CD14-positive monocyte (primary cell): ENCODE measurements at regions not wholly inside any gene's neighbourhood (a gene's known extent, or its start where the extent isn't known, plus 50 kb on each side); places are given as distances from the start of the nearest gene placed in this dataset.

Experiments used
- DNase-seq, 3 donors: peaks; one replicate each; pipeline ENCODE4 v3.0.0-alpha.2; 2011 to 2022
- H2AFZ ChIP-seq: 2 replicates; pipeline ENCODE4 v1.6.0; 2012; ENCODE audit warnings: mild to moderate bottlenecking, low read depth, low read length, inconsistent platforms; ENCODE audit not compliant: insufficient read depth, poor library complexity, severe bottlenecking
- H3K27ac ChIP-seq, 2 donors: 1 replicate in 1 of 2; 2 replicates in 1 of 2; pipeline ENCODE4 v1.5.1; 2012 to 2013; ENCODE audit warnings: low read length in 2 of 2, control low read depth in 1 of 2, inconsistent platforms in 1 of 2, low read depth in 1 of 2, mild to moderate bottlenecking in 1 of 2
- H3K27me3 ChIP-seq, 2 donors: one replicate each; pipeline versions ENCODE4 v1.6.0 to v1.6.1; 2011 to 2013; ENCODE audit warnings: low read length in 2 of 2; ENCODE audit not compliant: control insufficient read depth in 2 of 2, insufficient read depth in 2 of 2
- H3K36me3 ChIP-seq, 2 donors: replicated peaks in 1 of 2; 1 replicate in 1 of 2; 2 replicates in 1 of 2; pipeline versions ENCODE4 v1.5.1 to v1.6.1; 2012 to 2013; ENCODE audit warnings: low read length in 2 of 2, control low read depth in 1 of 2, inconsistent platforms in 1 of 2, mild to moderate bottlenecking in 1 of 2; ENCODE audit not compliant: insufficient read depth in 2 of 2, control insufficient read depth in 1 of 2
- H3K4me1 ChIP-seq, 2 donors: 1 replicate in 1 of 2; 2 replicates in 1 of 2; pipeline versions ENCODE4 v1.5.1 to v1.6.1; 2012 to 2013; ENCODE audit warnings: low read length in 2 of 2, control low read depth in 1 of 2, inconsistent platforms in 1 of 2, mild to moderate bottlenecking in 1 of 2, moderate library complexity in 1 of 2; ENCODE audit not compliant: insufficient read depth in 2 of 2, control insufficient read depth in 1 of 2
- H3K4me2 ChIP-seq: replicated peaks from 2 replicates; pipeline ENCODE3; 2012; ENCODE audit warnings: low read length, moderate library complexity, mild to moderate bottlenecking; ENCODE audit not compliant: poor library complexity, severe bottlenecking; ENCODE audit errors: extremely low read depth
- H3K4me3 ChIP-seq, 3 experiments: fragments of 200-600 bp in 1 of 3; sonication (generic) in 1 of 3; replicated peaks in 1 of 3; 1 replicate in 2 of 3; 2 replicates in 1 of 3; pipeline ENCODE4 v1.5.1; 2011 to 2013; ENCODE audit warnings: low read length in 3 of 3, mild to moderate bottlenecking in 3 of 3, control low read depth in 2 of 3, low read depth in 2 of 3, inconsistent platforms in 1 of 3, moderate library complexity in 1 of 3
- H3K79me2 ChIP-seq: 2 replicates; pipeline ENCODE4 v1.6.0; 2012; ENCODE audit warnings: mild to moderate bottlenecking, control low read depth, inconsistent platforms, low read length, moderate library complexity; ENCODE audit not compliant: insufficient read depth
- H3K9ac ChIP-seq: 2 replicates; pipeline ENCODE4 v1.6.0; 2017; ENCODE audit warnings: low read length, mild to moderate bottlenecking; ENCODE audit not compliant: insufficient read depth, poor library complexity, severe bottlenecking
- H3K9me3 ChIP-seq, 2 donors: replicated peaks in 1 of 2; 1 replicate in 1 of 2; 2 replicates in 1 of 2; pipeline versions ENCODE4 v1.5.1 to v1.6.1; 2012 to 2013; ENCODE audit warnings: low read length in 2 of 2, control low read depth in 1 of 2; ENCODE audit not compliant: control insufficient read depth in 1 of 2, insufficient read depth in 1 of 2
- H4K20me1 ChIP-seq: 2 replicates; pipeline ENCODE4 v1.6.0; 2012; ENCODE audit warnings: mild to moderate bottlenecking, low read length, control low read depth, moderate library complexity; ENCODE audit not compliant: insufficient read depth
- H3K27ac Mint-ChIP-seq, 7 donors: one replicate each; pipeline ENCODE4 v1.8.0; 2020; ENCODE audit warnings: mild to moderate bottlenecking in 7 of 7, mixed read lengths in 7 of 7, moderate library complexity in 6 of 7, inconsistent platforms in 2 of 7
- H3K27me3 Mint-ChIP-seq, 3 donors: one replicate each; pipeline ENCODE4 v1.8.0; 2021 to 2022; ENCODE audit warnings: low read depth in 3 of 3, mild to moderate bottlenecking in 3 of 3, mixed read lengths in 3 of 3, moderate library complexity in 3 of 3, inconsistent platforms in 1 of 3
- H3K36me3 Mint-ChIP-seq, 2 donors: one replicate each; pipeline ENCODE4 v1.8.0; 2020; ENCODE audit warnings: mixed read lengths in 2 of 2, inconsistent platforms in 1 of 2, mild to moderate bottlenecking in 1 of 2
- H3K4me1 Mint-ChIP-seq: one replicate; pipeline ENCODE4 v1.8.0; 2020; ENCODE audit warnings: mild to moderate bottlenecking, mixed read lengths
- H3K4me3 Mint-ChIP-seq, 2 donors: one replicate each; pipeline ENCODE4 v1.8.0; 2020; ENCODE audit warnings: mild to moderate bottlenecking in 2 of 2, mixed read lengths in 2 of 2, moderate library complexity in 1 of 2
- H3K9me3 Mint-ChIP-seq, 7 donors: one replicate each; pipeline ENCODE4 v1.8.0; 2020 to 2022; ENCODE audit warnings: mixed read lengths in 7 of 7, mild to moderate bottlenecking in 6 of 7, moderate library complexity in 6 of 7, inconsistent platforms in 2 of 7
- CTCF ChIP-seq: fragments of 200-600 bp; IDR thresholded peaks from one replicate; pipeline ENCODE4 v1.8.0; 2022; ENCODE audit warnings: antibody characterized with exemption, mild to moderate bottlenecking
- WGBS: methylation state at CpG from one replicate; pipeline ENCODE4 v1.1.5; 2013; ENCODE audit warnings: missing lambda C conversion rate; ENCODE audit not compliant: insufficient coverage; 5-methylcytosine and 5-hydroxymethylcytosine counted together
- intact Hi-C, 2 donors: fragments of 100-400 bp; cut with micrococcal nuclease; formaldehyde crosslinking; loops; one replicate each; pipeline versions ENCODE4 v1.15.0 to v1.15.1; 2023

- H3K4me3 Mint-ChIP-seq, result no peak overlapping the region
- DNase-seq, result no peak
- H3K27ac Mint-ChIP-seq, result peak overlapping the region in 1 of 7 donors; percentile 44
- Histone ChIP-seq H3K9me3 (no peaks in the 10 kb centered on the region), H3K27me3 (no peaks in the 10 kb centered on the region), H3K4me1 (no peaks in the 10 kb centered on the region), H3K27ac (no peak overlapping the region), H3K36me3 (no peaks in the 10 kb centered on the region), H3K79me2 (no peaks in the 10 kb centered on the region), H4K20me1 (no peaks in the 10 kb centered on the region), H2AFZ (no peak overlapping the region), H3K4me3 (no peak overlapping the region), H3K9ac (no peak overlapping the region), H3K4me2 (no peak overlapping the region)
- peaks cover 0 to 3% (median 0%) of the 10 kb centered on the region in 3 donors for H3K27me3 Mint-ChIP-seq
- peaks cover 0 to 5% (median 0%) of the 10 kb centered on the region in 7 donors for H3K9me3 Mint-ChIP-seq
- H3K36me3 Mint-ChIP-seq, result no peaks in the 10 kb centered on the region
- no peak for TF ChIP-seq CTCF
- WGBS, result 100% methylated on average over 1 of the region's 14 CpGs
- intact Hi-C loops, result no loop called here
- peaks cover 8% of the 10 kb centered on the region for H3K4me1 Mint-ChIP-seq
These were observed 147.6 kb downstream of the FAM43A start for GRCh38 chr3:194833114-194833910.

GRCh38 chr3:194836661-194837060 lies 151.0 kb downstream of the FAM43A start:
- Histone ChIP-seq H3K4me3 (no peak overlapping the region), H2AFZ (no peak overlapping the region), H3K27ac (no peak overlapping the region), H3K27me3 (no peaks in the 10 kb centered on the region), H3K9ac (no peak overlapping the region), H3K9me3 (peaks cover 0 to 4% of the 10 kb centered on the region in 2 donors), H4K20me1 (no peaks in the 10 kb centered on the region), H3K79me2 (no peaks in the 10 kb centered on the region), H3K4me2 (no peak overlapping the region), H3K36me3 (no peaks in the 10 kb centered on the region), H3K4me1 (no peaks in the 10 kb centered on the region)
- WGBS, result 100% methylated on average over 1 of the region's 1 CpG
- no peak overlapping the region for H3K4me3 Mint-ChIP-seq
- TF ChIP-seq CTCF, result no peak
- peaks cover 0 to 8% (median 4%) of the 10 kb centered on the region in 7 donors for H3K9me3 Mint-ChIP-seq
- H3K27me3 Mint-ChIP-seq, result peaks cover 0 to 5% (median 0%) of the 10 kb centered on the region in 3 donors
- H3K4me1 Mint-ChIP-seq, result peaks cover under 1% of the 10 kb centered on the region
- intact Hi-C loops, result no loop called here
- no peak overlapping the region for H3K27ac Mint-ChIP-seq
- no peak for DNase-seq
- no peaks in the 10 kb centered on the region for H3K36me3 Mint-ChIP-seq
